Naive B cell (primary cell): ENCODE measurements at regions not wholly inside any gene's neighbourhood (a gene's known extent, or its start where the extent isn't known, plus 50 kb on each side); places are given as distances from the start of the nearest gene placed in this dataset.

Experiments
- ATAC-seq, 2 donors: fragments of 150-1000 bp; cut with Tn5 transposase; 2 replicates each; pipeline ENCODE4 v1.10.0; 2021; ENCODE audit warnings: low read depth in 2 of 2, mild to moderate bottlenecking in 2 of 2, moderate library complexity in 2 of 2
- DNase-seq: peaks from one replicate; pipeline ENCODE4 v3.0.0; 2022
- H3K27ac Mint-ChIP-seq, 6 donors: one replicate each; pipeline ENCODE4 v1.8.0; 2020 to 2022; ENCODE audit warnings: mild to moderate bottlenecking in 6 of 6, mixed read lengths in 6 of 6, moderate library complexity in 5 of 6, inconsistent platforms in 2 of 6
- H3K27me3 Mint-ChIP-seq, 3 donors: one replicate each; pipeline ENCODE4 v1.8.0; 2021 to 2022; ENCODE audit warnings: mixed read lengths in 3 of 3, mild to moderate bottlenecking in 1 of 3
- H3K36me3 Mint-ChIP-seq, 2 donors: one replicate each; pipeline ENCODE4 v1.8.0; 2020 to 2022; ENCODE audit warnings: mixed read lengths in 2 of 2, inconsistent platforms in 1 of 2, mild to moderate bottlenecking in 1 of 2
- H3K4me1 Mint-ChIP-seq, 3 donors: one replicate each; pipeline ENCODE4 v1.8.0; 2020 to 2022; ENCODE audit warnings: mixed read lengths in 3 of 3, inconsistent platforms in 1 of 3, mild to moderate bottlenecking in 1 of 3, moderate library complexity in 1 of 3
- H3K4me3 Mint-ChIP-seq, 8 donors: one replicate each; pipeline ENCODE4 v1.8.0; 2020 to 2022; ENCODE audit warnings: mild to moderate bottlenecking in 8 of 8, mixed read lengths in 8 of 8, moderate library complexity in 8 of 8, inconsistent platforms in 2 of 8
- H3K9me3 Mint-ChIP-seq, 7 donors: one replicate each; pipeline ENCODE4 v1.8.0; 2020 to 2022; ENCODE audit warnings: mixed read lengths in 7 of 7, mild to moderate bottlenecking in 5 of 7, inconsistent platforms in 2 of 7, moderate library complexity in 1 of 7

- H3K27me3 Mint-ChIP-seq, result peaks cover 0 to 4% (median 0%) of the 10 kb centered on the region in 3 donors
- H3K4me3 Mint-ChIP-seq, result no peak overlapping the region
- DNase-seq (no peak), ATAC-seq (no peak)
- H3K27ac Mint-ChIP-seq, result no peak overlapping the region
- H3K9me3 Mint-ChIP-seq, result peaks cover 0 to 5% (median 2%) of the 10 kb centered on the region in 7 donors
- no peaks in the 10 kb centered on the region for H3K36me3 Mint-ChIP-seq
- no peaks in the 10 kb centered on the region for H3K4me1 Mint-ChIP-seq
These were observed 112.6 kb upstream of the SPTLC3 start for GRCh38 chr20:12896180-12896579.

- Mint-ChIP-seq H3K27me3 (no peaks in the 10 kb centered on the region), H3K27ac (no peak overlapping the region)
These were observed 105.8 kb upstream of the SPTLC3 start for GRCh38 chr20:12902992-12903391.

GRCh38 chr20:12906361-12906760 is 102.4 kb upstream of the SPTLC3 start:
- peaks cover 0 to 4% (median 0%) of the 10 kb centered on the region in 7 donors for H3K9me3 Mint-ChIP-seq
- H3K27me3 Mint-ChIP-seq, result peaks cover 0 to 4% (median 0%) of the 10 kb centered on the region in 3 donors
- no peak for ATAC-seq
- H3K27ac Mint-ChIP-seq, result no peak overlapping the region
- H3K36me3 Mint-ChIP-seq, result no peaks in the 10 kb centered on the region
- no peak overlapping the region for H3K4me3 Mint-ChIP-seq
- no peaks in the 10 kb centered on the region for H3K4me1 Mint-ChIP-seq
- no peak for DNase-seq

More at GRCh38 chr20:12902992-12903391, 105.8 kb upstream of the SPTLC3 start:
- Mint-ChIP-seq H3K9me3 (no peaks in the 10 kb centered on the region), H3K36me3 (no peaks in the 10 kb centered on the region), H3K4me1 (no peaks in the 10 kb centered on the region), H3K4me3 (no peak overlapping the region)
- DNase-seq (no peak), ATAC-seq (no peak)

- ATAC-seq, result no peak
These were observed 97.4 kb upstream of the SPTLC3 start for GRCh38 chr20:12911372-12911771.

GRCh38 chr20:12913781-12914443 is 94.9 kb upstream of the SPTLC3 start:
- DNase-seq (no peak), ATAC-seq (no peak)
- Mint-ChIP-seq H3K9me3 (peaks cover 0 to 7% (median 0%) of the 10 kb centered on the region in 7 donors), H3K27ac (no peak overlapping the region), H3K36me3 (no peaks in the 10 kb centered on the region), H3K27me3 (peaks cover 4 to 9% (median 6%) of the 10 kb centered on the region in 3 donors), H3K4me1 (peaks cover 0 to 4% (median 0%) of the 10 kb centered on the region in 3 donors), H3K4me3 (no peak overlapping the region)

More at GRCh38 chr20:12911372-12911771, 97.4 kb upstream of the SPTLC3 start:
- H3K36me3 Mint-ChIP-seq, result no peaks in the 10 kb centered on the region
- peaks cover 0 to 7% (median 0%) of the 10 kb centered on the region in 7 donors for H3K9me3 Mint-ChIP-seq
- H3K27ac Mint-ChIP-seq, result no peak overlapping the region
- H3K27me3 Mint-ChIP-seq, result peaks cover 4 to 9% (median 6%) of the 10 kb centered on the region in 3 donors
- H3K4me3 Mint-ChIP-seq, result no peak overlapping the region
- H3K4me1 Mint-ChIP-seq, result peaks cover 0 to 4% (median 0%) of the 10 kb centered on the region in 3 donors
- no peak for DNase-seq

- H3K36me3 Mint-ChIP-seq, result no peaks in the 10 kb centered on the region
- H3K9me3 Mint-ChIP-seq, result peaks cover 0 to 7% (median under 1%) of the 10 kb centered on the region in 7 donors
- ATAC-seq (no peak), DNase-seq (no peak)
- peaks cover 4 to 16% (median 14%) of the 10 kb centered on the region in 3 donors for H3K27me3 Mint-ChIP-seq
- peaks cover 0 to 4% (median 0%) of the 10 kb centered on the region in 3 donors for H3K4me1 Mint-ChIP-seq
- H3K4me3 Mint-ChIP-seq, result no peak overlapping the region
- H3K27ac Mint-ChIP-seq, result no peak overlapping the region
These were observed 94.0 kb upstream of the SPTLC3 start for GRCh38 chr20:12914804-12915203.

- Mint-ChIP-seq H3K4me3 (no peak overlapping the region), H3K27ac (no peak overlapping the region), H3K4me1 (peaks cover 0 to 4% (median 0%) of the 10 kb centered on the region in 3 donors), H3K27me3 (peaks cover 0 to 30% (median 17%) of the 10 kb centered on the region in 3 donors), H3K36me3 (peaks cover 1 to 3% of the 10 kb centered on the region in 2 donors), H3K9me3 (peaks cover 0 to 4% (median 2%) of the 10 kb centered on the region in 7 donors)
- no peak for ATAC-seq
- no peak for DNase-seq
These were observed 92.1 kb upstream of the SPTLC3 start for GRCh38 chr20:12916699-12917098.

- peaks cover 4 to 29% (median 9%) of the 10 kb centered on the region in 3 donors for H3K27me3 Mint-ChIP-seq
These were observed 84.6 kb upstream of the SPTLC3 start for GRCh38 chr20:12924126-12924525.

GRCh38 chr20:12925210-12925755 is 83.5 kb upstream of the SPTLC3 start:
- H3K4me1 Mint-ChIP-seq, result peaks cover 0 to 6% (median 0%) of the 10 kb centered on the region in 3 donors
- peaks cover 0 to 19% (median 4%) of the 10 kb centered on the region in 3 donors for H3K27me3 Mint-ChIP-seq
- peaks cover 0 to 19% (median 7%) of the 10 kb centered on the region in 7 donors for H3K9me3 Mint-ChIP-seq
- DNase-seq, result no peak
- no peak overlapping the region for H3K27ac Mint-ChIP-seq
- peak in 1 of 2 donors; percentile 27 for ATAC-seq
- peaks cover 6 to 9% of the 10 kb centered on the region in 2 donors for H3K36me3 Mint-ChIP-seq
- H3K4me3 Mint-ChIP-seq, result no peak overlapping the region

More at GRCh38 chr20:12924126-12924525, 84.6 kb upstream of the SPTLC3 start:
- no peak overlapping the region for H3K4me3 Mint-ChIP-seq
- DNase-seq, result no peak
- ATAC-seq, result no peak
- H3K27ac Mint-ChIP-seq, result no peak overlapping the region
- H3K4me1 Mint-ChIP-seq, result peaks cover 0 to 6% (median 0%) of the 10 kb centered on the region in 3 donors
- H3K36me3 Mint-ChIP-seq, result peaks cover 6 to 9% of the 10 kb centered on the region in 2 donors
- peaks cover 0 to 19% (median 8%) of the 10 kb centered on the region in 7 donors for H3K9me3 Mint-ChIP-seq

- H3K4me1 Mint-ChIP-seq, result peaks cover 0 to 6% (median 0%) of the 10 kb centered on the region in 3 donors
- ATAC-seq (no peak), DNase-seq (no peak)
- H3K9me3 Mint-ChIP-seq, result peaks cover 0 to 19% (median 7%) of the 10 kb centered on the region in 7 donors
- H3K4me3 Mint-ChIP-seq, result no peak overlapping the region
- no peak overlapping the region for H3K27ac Mint-ChIP-seq
- H3K36me3 Mint-ChIP-seq, result peaks cover 6 to 9% of the 10 kb centered on the region in 2 donors
- H3K27me3 Mint-ChIP-seq, result peaks cover 0 to 13% (median 4%) of the 10 kb centered on the region in 3 donors
These were observed 82.6 kb upstream of the SPTLC3 start for GRCh38 chr20:12925863-12926793.

GRCh38 chr20:12927489-12927888 is 81.3 kb upstream of the SPTLC3 start:
- H3K27ac Mint-ChIP-seq, result no peak overlapping the region
- peaks cover 0 to 6% (median 0%) of the 10 kb centered on the region in 3 donors for H3K4me1 Mint-ChIP-seq
- peaks cover 0 to 9% (median 0%) of the 10 kb centered on the region in 7 donors for H3K9me3 Mint-ChIP-seq
- peaks cover 0 to 8% (median 8%) of the 10 kb centered on the region in 3 donors for H3K27me3 Mint-ChIP-seq
- no peaks in the 10 kb centered on the region for H3K36me3 Mint-ChIP-seq
- DNase-seq (no peak), ATAC-seq (no peak)
- H3K4me3 Mint-ChIP-seq, result no peak overlapping the region

- DNase-seq (no peak), ATAC-seq (no peak)
- no peaks in the 10 kb centered on the region for H3K36me3 Mint-ChIP-seq
- H3K9me3 Mint-ChIP-seq, result peaks cover 0 to under 1% (median 0%) of the 10 kb centered on the region in 7 donors
- peaks cover 0 to 6% (median 0%) of the 10 kb centered on the region in 3 donors for H3K4me1 Mint-ChIP-seq
- peaks cover 0 to 8% (median 5%) of the 10 kb centered on the region in 3 donors for H3K27me3 Mint-ChIP-seq
- no peak overlapping the region for H3K27ac Mint-ChIP-seq
- H3K4me3 Mint-ChIP-seq, result no peak overlapping the region
These were observed 80.4 kb upstream of the SPTLC3 start for GRCh38 chr20:12928358-12928754.
